IPS-11a (cell line): ENCODE measurements at regions not wholly inside any gene's neighbourhood (a gene's known extent, or its start where the extent isn't known, plus 50 kb on each side); places are given as distances from the start of the nearest gene placed in this dataset.
"Not testable (repeated sequence)": the region's sequence is repeated elsewhere in the genome, so short reads cannot be mapped to it uniquely, and the experiment has no call there.

Experiments used
- H3K4me3 ChIP-seq: one replicate; pipeline ENCODE4 v1.5.1; 2013; ENCODE audit warnings: low read depth, low read length, control low read depth

- H3K4me3 ChIP-seq: no peak overlapping the region
These were observed 444.8 kb upstream of the MKI67 start for GRCh38 chr10:128571071-128571470.

GRCh38 chr10:128571745-128572144 lies 445.5 kb upstream of the MKI67 start:
- H3K4me3 ChIP-seq: no peak overlapping the region

GRCh38 chr10:128572696-128573095 lies 446.5 kb upstream of the MKI67 start:
- no peak overlapping the region for H3K4me3 ChIP-seq

GRCh38 chr10:128573281-128573845 lies 447.1 kb upstream of the MKI67 start:
- no peak overlapping the region for H3K4me3 ChIP-seq

GRCh38 chr10:128573986-128574385 lies 447.8 kb upstream of the MKI67 start:
- no peak overlapping the region for H3K4me3 ChIP-seq

- H3K4me3 ChIP-seq: no peak overlapping the region
These were observed 448.5 kb upstream of the MKI67 start for GRCh38 chr10:128574581-128575210.

- H3K4me3 ChIP-seq: no peak overlapping the region
These were observed 449.5 kb upstream of the MKI67 start for GRCh38 chr10:128575761-128576160.

GRCh38 chr10:128576336-128576735 lies 450.1 kb upstream of the MKI67 start:
- H3K4me3 ChIP-seq: no peak overlapping the region

GRCh38 chr10:128576943-128577670 lies 450.9 kb upstream of the MKI67 start:
- no peak overlapping the region for H3K4me3 ChIP-seq

- no peak overlapping the region for H3K4me3 ChIP-seq
These were observed 451.9 kb upstream of the MKI67 start for GRCh38 chr10:128577958-128578750.

GRCh38 chr10:128578766-128579165 lies 452.5 kb upstream of the MKI67 start:
- H3K4me3 ChIP-seq: no peak overlapping the region

- no peak overlapping the region for H3K4me3 ChIP-seq
These were observed 453.1 kb upstream of the MKI67 start for GRCh38 chr10:128579280-128579865.

- no peak overlapping the region for H3K4me3 ChIP-seq
These were observed 453.7 kb upstream of the MKI67 start for GRCh38 chr10:128579901-128580300.

GRCh38 chr10:128583125-128583524 lies 456.9 kb upstream of the MKI67 start:
- not testable (repeated sequence) for H3K4me3 ChIP-seq

GRCh38 chr10:128586599-128586998 lies 460.4 kb upstream of the MKI67 start:
- not testable (repeated sequence) for H3K4me3 ChIP-seq

- no peak overlapping the region for H3K4me3 ChIP-seq
These were observed 461.5 kb upstream of the MKI67 start for GRCh38 chr10:128587689-128588088.

GRCh38 chr10:128588402-128588801 lies 462.2 kb upstream of the MKI67 start:
- H3K4me3 ChIP-seq: no peak overlapping the region

GRCh38 chr10:128594688-128595087 lies 468.5 kb upstream of the MKI67 start:
- H3K4me3 ChIP-seq: no peak overlapping the region

- no peak overlapping the region for H3K4me3 ChIP-seq
These were observed 470.7 kb upstream of the MKI67 start for GRCh38 chr10:128596906-128597305.

- no peak overlapping the region for H3K4me3 ChIP-seq
These were observed 472.8 kb upstream of the MKI67 start for GRCh38 chr10:128599030-128599429.

GRCh38 chr10:128599538-128599937 lies 473.3 kb upstream of the MKI67 start:
- H3K4me3 ChIP-seq: no peak overlapping the region
